H9 (cell line): ENCODE measurements at regions not wholly inside any gene's neighbourhood (a gene's known extent, or its start where the extent isn't known, plus 50 kb on each side); places are given as distances from the start of the nearest gene placed in this dataset.

Experiments
- DNase-seq: peaks from one replicate; pipeline ENCODE4 v3.0.0-alpha.2; 2017
- H2AFZ ChIP-seq: one replicate; pipeline ENCODE4 v1.6.1; 2013; ENCODE audit warnings: mild to moderate bottlenecking, low read length, control low read depth, moderate library complexity
- H2AK5ac ChIP-seq: 2 replicates; pipeline ENCODE4 v1.6.1; 2013; ENCODE audit warnings: low read length, control low read depth, mixed read lengths; ENCODE audit not compliant: insufficient read length
- H2BK120ac ChIP-seq: one replicate; pipeline ENCODE4 v1.6.1; 2013; ENCODE audit warnings: low read depth, mild to moderate bottlenecking, low read length, control low read depth, inconsistent platforms; ENCODE audit not compliant: poor library complexity, severe bottlenecking
- H2BK12ac ChIP-seq: 2 replicates; pipeline ENCODE4 v1.6.1; 2013; ENCODE audit warnings: low read length, control low read depth, mixed read lengths, low read depth; ENCODE audit not compliant: insufficient read length
- H2BK15ac ChIP-seq: 2 replicates; pipeline ENCODE4 v1.6.1; 2013; ENCODE audit warnings: low read depth, low read length, control low read depth
- H2BK20ac ChIP-seq: one replicate; pipeline ENCODE4 v1.6.1; 2013; ENCODE audit warnings: low read depth, mild to moderate bottlenecking, low read length, control low read depth, inconsistent platforms; ENCODE audit not compliant: poor library complexity, severe bottlenecking
- H2BK5ac ChIP-seq: 2 replicates; pipeline ENCODE4 v1.6.1; 2013; ENCODE audit warnings: low read length, control low read depth, mixed read lengths; ENCODE audit not compliant: insufficient read length
- H3K14ac ChIP-seq: 2 replicates; pipeline ENCODE4 v1.6.1; 2013; ENCODE audit warnings: low read length, control low read depth; ENCODE audit not compliant: insufficient read depth
- H3K18ac ChIP-seq: 2 replicates; pipeline ENCODE4 v1.6.1; 2013; ENCODE audit warnings: low read depth, mild to moderate bottlenecking, mixed read lengths, low read length, control low read depth; ENCODE audit not compliant: insufficient read length
- H3K23ac ChIP-seq: 2 replicates; pipeline ENCODE4 v1.6.1; 2013; ENCODE audit warnings: low read length, control low read depth, mixed read lengths, low read depth; ENCODE audit not compliant: insufficient read length
- H3K23me2 ChIP-seq: 2 replicates; pipeline ENCODE4 v1.6.1; 2013; ENCODE audit warnings: low read depth, mild to moderate bottlenecking, mixed read lengths, low read length, control low read depth; ENCODE audit not compliant: insufficient read length, poor library complexity, severe bottlenecking
- H3K27ac ChIP-seq: 2 replicates; pipeline ENCODE4 v1.5.1; 2013; ENCODE audit warnings: low read length, control low read depth, mixed read lengths, low read depth; ENCODE audit not compliant: insufficient read length
- H3K27me3 ChIP-seq: 2 replicates; pipeline ENCODE4 v1.6.1; 2013; ENCODE audit warnings: low read length, control low read depth, inconsistent platforms; ENCODE audit not compliant: insufficient read depth
- H3K4ac ChIP-seq: 2 replicates; pipeline ENCODE4 v1.6.1; 2013; ENCODE audit warnings: low read depth, mild to moderate bottlenecking, control low read depth, inconsistent platforms, low read length, moderate library complexity
- H3K4me1 ChIP-seq: 2 replicates; pipeline ENCODE4 v1.6.1; 2013; ENCODE audit warnings: low read length, control low read depth, inconsistent platforms; ENCODE audit not compliant: insufficient read depth
- H3K4me2 ChIP-seq: 2 replicates; pipeline ENCODE4 v1.6.1; 2013; ENCODE audit warnings: low read length, control low read depth, mixed read lengths; ENCODE audit not compliant: insufficient read length, insufficient read depth
- H3K56ac ChIP-seq: 2 replicates; pipeline ENCODE4 v1.6.1; 2013; ENCODE audit warnings: low read depth, mild to moderate bottlenecking, mixed read lengths, low read length, control low read depth; ENCODE audit not compliant: insufficient read length
- H3K79me1 ChIP-seq: 2 replicates; pipeline ENCODE4 v1.6.1; 2013; ENCODE audit warnings: low read depth, mild to moderate bottlenecking, moderate library complexity, low read length, control low read depth, inconsistent platforms; ENCODE audit not compliant: insufficient read depth, poor library complexity, severe bottlenecking
- H3K79me2 ChIP-seq: 2 replicates; pipeline ENCODE4 v1.6.1; 2013; ENCODE audit warnings: low read length, control low read depth, inconsistent platforms; ENCODE audit not compliant: insufficient read depth
- H3K9ac ChIP-seq: 2 replicates; pipeline ENCODE4 v1.6.1; 2013; ENCODE audit warnings: low read length, control low read depth, mixed read lengths; ENCODE audit not compliant: insufficient read length; ENCODE audit errors: extremely low read depth
- H3K9me3 ChIP-seq: one replicate; pipeline ENCODE4 v1.6.1; 2013; ENCODE audit warnings: low read depth, low read length, inconsistent platforms; ENCODE audit not compliant: control insufficient read depth
- H3T11ph ChIP-seq: one replicate; pipeline ENCODE4 v1.6.1; 2013; ENCODE audit warnings: mild to moderate bottlenecking, low read length, control low read depth, inconsistent platforms
- H4K20me1 ChIP-seq: one replicate; pipeline ENCODE4 v1.6.1; 2013; ENCODE audit not compliant: control insufficient read depth, insufficient read length, insufficient read depth
- H4K5ac ChIP-seq: 2 replicates; pipeline ENCODE4 v1.6.1; 2013; ENCODE audit warnings: low read depth, mild to moderate bottlenecking, mixed read lengths, low read length, control low read depth; ENCODE audit not compliant: insufficient read length
- H4K8ac ChIP-seq: replicated peaks from 2 replicates; pipeline ENCODE4 v1.6.1; 2013; ENCODE audit warnings: low read length, control low read depth, mixed read lengths, low read depth; ENCODE audit not compliant: insufficient read length
- H4K91ac ChIP-seq: 2 replicates; pipeline ENCODE4 v1.6.1; 2013; ENCODE audit warnings: low read depth, mild to moderate bottlenecking, moderate library complexity, mixed read lengths, low read length, control low read depth; ENCODE audit not compliant: insufficient read length
- H3K27ac Mint-ChIP-seq, 3 experiments: 2 replicates in 2 of 3; 3 replicates in 1 of 3; pipeline ENCODE4 v1.8.0; 2020 to 2021; ENCODE audit warnings: mixed read lengths in 3 of 3, mild to moderate bottlenecking in 1 of 3, moderate library complexity in 1 of 3
- H3K27me3 Mint-ChIP-seq: 2 replicates; pipeline ENCODE4 v1.8.0; 2021; ENCODE audit warnings: low read depth, mild to moderate bottlenecking, moderate library complexity, mixed read lengths
- H3K36me3 Mint-ChIP-seq, 3 experiments: 2 replicates in 2 of 3; 3 replicates in 1 of 3; pipeline ENCODE4 v1.8.0; 2020 to 2021; ENCODE audit warnings: low read depth in 3 of 3, mixed read lengths in 3 of 3; ENCODE audit not compliant: insufficient read depth in 1 of 3
- H3K4me1 Mint-ChIP-seq, 2 experiments: 2 replicates each; pipeline ENCODE4 v1.8.0; 2020; ENCODE audit warnings: mixed read lengths in 2 of 2
- H3K4me3 Mint-ChIP-seq, 2 experiments: 2 replicates in 1 of 2; 3 replicates in 1 of 2; pipeline ENCODE4 v1.8.0; 2020 to 2021; ENCODE audit warnings: mild to moderate bottlenecking in 2 of 2, mixed read lengths in 2 of 2, moderate library complexity in 1 of 2
- H3K9me3 Mint-ChIP-seq, 2 experiments: 2 replicates in 1 of 2; 3 replicates in 1 of 2; pipeline ENCODE4 v1.8.0; 2020; ENCODE audit warnings: mild to moderate bottlenecking in 2 of 2, mixed read lengths in 2 of 2, moderate library complexity in 1 of 2
- CTCF ChIP-seq: fragments of 200-600 bp; sonication (generic); conservative IDR thresholded peaks from 3 replicates; pipeline ENCODE4 v1.8.0; 2021; ENCODE audit warnings: antibody characterized with exemption, mild to moderate bottlenecking
- WGBS: extraction: QIAGEN DNeasy Blood & Tissue Kit; methylation state at CpG from one replicate; pipeline ENCODE4 v1.1.7; 2013; ENCODE audit warnings: missing lambda C conversion rate, low lambda C conversion rate, mixed read lengths; ENCODE audit not compliant: insufficient read length; ENCODE audit errors: extremely low coverage; 5-methylcytosine and 5-hydroxymethylcytosine counted together

DNA sequence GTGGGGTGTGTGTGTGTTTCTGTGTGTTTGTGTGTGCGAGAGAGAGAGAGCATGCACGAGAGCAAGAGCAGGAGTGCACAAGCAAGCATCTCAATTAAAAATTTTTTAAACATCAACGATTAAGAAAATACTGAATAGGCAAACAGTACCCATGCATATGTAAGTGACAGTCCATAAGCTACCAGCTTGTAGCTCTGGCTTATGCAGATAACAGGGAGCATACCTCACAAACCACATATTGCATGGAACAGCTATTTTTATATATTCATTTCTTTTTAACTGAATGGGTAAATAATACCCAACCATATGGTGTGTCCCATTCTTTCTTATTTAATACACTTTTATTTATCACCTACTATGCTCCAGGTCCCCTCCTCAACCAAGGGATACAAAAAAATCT, 234.5 kb downstream of the KBTBD8 start:
- Histone ChIP-seq H2BK20ac (no peak overlapping the region), H3T11ph (no peak overlapping the region), H3K4me2 (no peak overlapping the region), H4K20me1 (peaks cover 2% of the 10 kb centered on the region), H2BK12ac (no peak overlapping the region), H3K9ac (no peak overlapping the region), H3K18ac (no peak overlapping the region), H2AFZ (no peak overlapping the region), H2BK15ac (no peak overlapping the region), H3K27ac (no peak overlapping the region), H3K79me1 (no peaks in the 10 kb centered on the region), H2BK5ac (no peak overlapping the region), H3K79me2 (no peaks in the 10 kb centered on the region), H3K56ac (no peak overlapping the region), H4K5ac (peak overlapping the region; percentile 38), H3K23ac (no peak overlapping the region), H2AK5ac (no peak overlapping the region), H3K27me3 (no peaks in the 10 kb centered on the region), H3K14ac (0 out of 2 replicates have a peak overlapping the region, but pooled peaks have one; percentile 15), H3K9me3 (no peaks in the 10 kb centered on the region), H4K91ac (no peak overlapping the region), H3K4me1 (no peaks in the 10 kb centered on the region), H3K4ac (no peak overlapping the region), H2BK120ac (no peak overlapping the region), H3K23me2 (no peaks in the 10 kb centered on the region), H4K8ac (no peak overlapping the region)
- Mint-ChIP-seq H3K27me3 (no peaks in the 10 kb centered on the region), H3K9me3 (no peaks in the 10 kb centered on the region), H3K4me1 (peaks cover 4 to 5% of the 10 kb centered on the region in 2 experiments), H3K36me3 (no peaks in the 10 kb centered on the region), H3K27ac (no peak overlapping the region), H3K4me3 (no peak overlapping the region)
- WGBS = no CpG with 5 or more reads among the region's 3 CpGs
- no peak for TF ChIP-seq CTCF
- DNase-seq = no peak
